ENCODE measurements at regions not wholly inside any gene's neighbourhood (a gene's known extent, or its start where the extent isn't known, plus 50 kb on each side); places are given as distances from the start of the nearest gene placed in this dataset.

DNA sequence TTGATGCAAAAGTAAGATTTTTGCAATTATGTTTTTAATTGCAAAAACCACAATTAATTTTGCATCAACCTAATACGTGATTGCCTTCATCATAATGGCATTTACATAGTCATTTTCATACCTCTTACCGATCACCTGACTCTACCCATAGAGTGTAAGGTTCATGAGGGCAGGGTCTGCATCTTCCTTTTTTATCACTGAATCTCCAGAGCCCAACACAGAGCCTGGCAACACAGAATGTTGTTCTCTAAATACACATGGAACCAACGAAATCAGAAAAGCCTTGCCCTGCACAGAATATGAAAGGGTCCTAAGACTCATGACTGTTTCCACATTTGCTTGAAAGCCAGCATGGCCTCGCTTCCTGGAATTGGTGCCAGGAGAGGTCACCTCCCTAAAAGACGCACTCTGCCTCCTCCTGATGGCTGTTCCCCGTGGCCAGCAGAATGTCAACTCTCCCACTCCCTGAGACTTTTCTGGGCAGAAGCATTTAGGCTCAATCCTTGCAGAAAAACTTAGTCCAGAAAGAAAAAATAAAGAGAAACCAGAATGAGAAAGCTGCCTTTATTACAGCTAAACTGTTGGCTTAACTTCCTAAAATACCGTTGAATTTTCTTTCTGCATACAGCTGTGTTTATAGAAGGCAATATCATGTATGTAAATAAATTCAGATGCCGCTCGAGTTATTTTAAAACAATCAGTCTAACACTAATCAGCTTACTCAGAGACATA, 327.8 kb upstream of the MAF start:
- Histone ChIP-seq H3K4me3 (ENCODE audit: low read depth in 2 of 2, low read length in 2 of 2) (no peak overlapping the region), H3K27ac (ENCODE audit: low read length) (no peak overlapping the region), H3K36me3 (ENCODE audit: control insufficient read depth, insufficient read depth, low read length) (no peaks in the 10 kb centered on the region), H3K4me1 (ENCODE audit: control insufficient read depth, insufficient read depth, low read length) (no peaks in the 10 kb centered on the region), H3K9me3 (ENCODE audit: control insufficient read depth, insufficient read depth, low read depth, low read length) (no peaks in the 10 kb centered on the region), H3K27me3 (ENCODE audit: control insufficient read depth, insufficient read depth, low read length) (no peaks in the 10 kb centered on the region)
- no TSS peak for BruUV-seq (replicated peaks)
- no peak for DNase-seq (ENCODE audit: low read depth, low spot score)
- TF ChIP-seq POLR2AphosphoS5 (IDR thresholded peaks at IDR 0.05; ENCODE audit: low read depth, low read length) (no peak), SIN3A (IDR thresholded peaks at IDR 0.05; ENCODE audit: borderline replicate concordance, insufficient read depth, low read depth, low read length) (no peak), TCF7L2 (IDR thresholded peaks at IDR 0.05; ENCODE audit: low read depth, low read length) (no peak)
- TF ChIP-seq, protein P1, sequence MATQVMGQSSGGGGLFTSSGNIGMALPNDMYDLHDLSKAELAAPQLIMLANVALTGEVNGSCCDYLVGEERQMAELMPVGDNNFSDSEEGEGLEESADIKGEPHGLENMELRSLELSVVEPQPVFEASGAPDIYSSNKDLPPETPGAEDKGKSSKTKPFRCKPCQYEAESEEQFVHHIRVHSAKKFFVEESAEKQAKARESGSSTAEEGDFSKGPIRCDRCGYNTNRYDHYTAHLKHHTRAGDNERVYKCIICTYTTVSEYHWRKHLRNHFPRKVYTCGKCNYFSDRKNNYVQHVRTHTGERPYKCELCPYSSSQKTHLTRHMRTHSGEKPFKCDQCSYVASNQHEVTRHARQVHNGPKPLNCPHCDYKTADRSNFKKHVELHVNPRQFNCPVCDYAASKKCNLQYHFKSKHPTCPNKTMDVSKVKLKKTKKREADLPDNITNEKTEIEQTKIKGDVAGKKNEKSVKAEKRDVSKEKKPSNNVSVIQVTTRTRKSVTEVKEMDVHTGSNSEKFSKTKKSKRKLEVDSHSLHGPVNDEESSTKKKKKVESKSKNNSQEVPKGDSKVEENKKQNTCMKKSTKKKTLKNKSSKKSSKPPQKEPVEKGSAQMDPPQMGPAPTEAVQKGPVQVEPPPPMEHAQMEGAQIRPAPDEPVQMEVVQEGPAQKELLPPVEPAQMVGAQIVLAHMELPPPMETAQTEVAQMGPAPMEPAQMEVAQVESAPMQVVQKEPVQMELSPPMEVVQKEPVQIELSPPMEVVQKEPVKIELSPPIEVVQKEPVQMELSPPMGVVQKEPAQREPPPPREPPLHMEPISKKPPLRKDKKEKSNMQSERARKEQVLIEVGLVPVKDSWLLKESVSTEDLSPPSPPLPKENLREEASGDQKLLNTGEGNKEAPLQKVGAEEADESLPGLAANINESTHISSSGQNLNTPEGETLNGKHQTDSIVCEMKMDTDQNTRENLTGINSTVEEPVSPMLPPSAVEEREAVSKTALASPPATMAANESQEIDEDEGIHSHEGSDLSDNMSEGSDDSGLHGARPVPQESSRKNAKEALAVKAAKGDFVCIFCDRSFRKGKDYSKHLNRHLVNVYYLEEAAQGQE (IDR thresholded peaks at IDR 0.05; ENCODE audit: insufficient read depth in 1 of 2, low read depth in 2 of 2, low read length in 1 of 2): no peak
- TF ChIP-seq, protein P2, sequence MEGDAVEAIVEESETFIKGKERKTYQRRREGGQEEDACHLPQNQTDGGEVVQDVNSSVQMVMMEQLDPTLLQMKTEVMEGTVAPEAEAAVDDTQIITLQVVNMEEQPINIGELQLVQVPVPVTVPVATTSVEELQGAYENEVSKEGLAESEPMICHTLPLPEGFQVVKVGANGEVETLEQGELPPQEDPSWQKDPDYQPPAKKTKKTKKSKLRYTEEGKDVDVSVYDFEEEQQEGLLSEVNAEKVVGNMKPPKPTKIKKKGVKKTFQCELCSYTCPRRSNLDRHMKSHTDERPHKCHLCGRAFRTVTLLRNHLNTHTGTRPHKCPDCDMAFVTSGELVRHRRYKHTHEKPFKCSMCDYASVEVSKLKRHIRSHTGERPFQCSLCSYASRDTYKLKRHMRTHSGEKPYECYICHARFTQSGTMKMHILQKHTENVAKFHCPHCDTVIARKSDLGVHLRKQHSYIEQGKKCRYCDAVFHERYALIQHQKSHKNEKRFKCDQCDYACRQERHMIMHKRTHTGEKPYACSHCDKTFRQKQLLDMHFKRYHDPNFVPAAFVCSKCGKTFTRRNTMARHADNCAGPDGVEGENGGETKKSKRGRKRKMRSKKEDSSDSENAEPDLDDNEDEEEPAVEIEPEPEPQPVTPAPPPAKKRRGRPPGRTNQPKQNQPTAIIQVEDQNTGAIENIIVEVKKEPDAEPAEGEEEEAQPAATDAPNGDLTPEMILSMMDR (IDR thresholded peaks at IDR 0.05): no peak
- in situ Hi-C loops (cut with HindIII; ENCODE audit: low pct_unique_long_range_greater_than_20kb, low sequenced_read_pairs) (no loop called here), intact Hi-C loops (cut with micrococcal nuclease; ENCODE audit: unreplicated experiment) (no loop called here)
- ChIA-PET CTCF (no interaction called here), POLR2A (no interaction called here)
- ATAC-seq: no peak

DNA sequence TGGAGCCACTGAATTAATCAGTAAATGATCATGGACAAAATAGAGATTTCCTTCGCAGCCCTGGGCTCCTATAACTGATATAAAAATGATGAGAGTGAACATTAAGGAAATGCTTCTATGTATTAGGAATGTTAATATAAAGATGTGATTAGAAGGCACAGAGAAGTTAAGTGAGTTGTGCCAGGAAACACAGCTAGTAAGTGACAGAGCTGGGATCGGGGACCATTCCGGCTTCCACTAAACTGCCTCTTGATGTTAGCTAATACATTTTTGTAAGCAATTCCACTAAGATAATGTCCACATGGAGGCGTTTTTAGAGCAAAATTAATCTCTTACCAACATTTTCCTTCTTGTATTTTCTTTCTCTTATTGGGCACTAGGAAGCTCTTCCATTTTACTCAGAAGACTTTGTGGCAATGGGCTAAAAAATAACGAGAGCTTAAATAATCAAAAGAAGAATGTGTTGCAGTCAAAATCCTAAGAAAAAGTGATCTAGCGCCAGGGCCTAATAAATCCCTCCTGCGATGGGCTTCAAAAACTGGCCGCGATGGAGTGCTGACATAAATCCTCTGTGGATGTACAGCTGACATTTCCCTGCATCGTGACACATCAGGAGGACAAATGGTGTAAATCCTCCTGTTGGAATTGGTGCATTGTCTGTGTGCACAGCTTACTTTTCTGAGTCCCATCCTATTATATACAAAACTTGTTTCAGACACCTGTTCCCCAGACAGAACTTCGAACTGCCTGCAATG, 326.1 kb upstream of the MAF start:
- Histone ChIP-seq H3K9me3 (ENCODE audit: control insufficient read depth, insufficient read depth, low read depth, low read length) (no peaks in the 10 kb centered on the region), H3K4me1 (ENCODE audit: control insufficient read depth, insufficient read depth, low read length) (no peaks in the 10 kb centered on the region), H3K36me3 (ENCODE audit: control insufficient read depth, insufficient read depth, low read length) (no peaks in the 10 kb centered on the region), H3K4me3 (ENCODE audit: low read depth in 2 of 2, low read length in 2 of 2) (no peak overlapping the region), H3K27ac (ENCODE audit: low read length) (no peak overlapping the region), H3K27me3 (ENCODE audit: control insufficient read depth, insufficient read depth, low read length) (no peaks in the 10 kb centered on the region)
- in situ Hi-C loops (cut with HindIII; ENCODE audit: low pct_unique_long_range_greater_than_20kb, low sequenced_read_pairs) (no loop called here), intact Hi-C loops (cut with micrococcal nuclease; ENCODE audit: unreplicated experiment) (no loop called here)
- ChIA-PET POLR2A (no interaction called here), CTCF (no interaction called here)
- DNase-seq (ENCODE audit: low read depth, low spot score) (no peak), ATAC-seq (no peak)
- TF ChIP-seq, protein P2 (IDR thresholded peaks at IDR 0.05): no peak
- TF ChIP-seq TCF7L2 (IDR thresholded peaks at IDR 0.05; ENCODE audit: low read depth, low read length): no peak
- TF ChIP-seq, protein P1 (IDR thresholded peaks at IDR 0.05; ENCODE audit: insufficient read depth in 1 of 2, low read depth in 2 of 2, low read length in 1 of 2): no peak
- TF ChIP-seq POLR2AphosphoS5 (IDR thresholded peaks at IDR 0.05; ENCODE audit: low read depth, low read length): no peak
- TF ChIP-seq SIN3A (IDR thresholded peaks at IDR 0.05; ENCODE audit: borderline replicate concordance, insufficient read depth, low read depth, low read length): no peak
- no TSS peak for BruUV-seq (replicated peaks)
